ENCODE measurements at regions not wholly inside any gene's neighbourhood (a gene's known extent, or its start where the extent isn't known, plus 50 kb on each side); places are given as distances from the start of the nearest gene placed in this dataset.

- DNase-seq = no peak
- intact Hi-C loops (cut with micrococcal nuclease) = no loop called here
- H3K4me3 ChIP-seq = no peak overlapping the region
- H3K27ac ChIP-seq (replicated peaks) = no peak overlapping the region
- H3K36me3 ChIP-seq = no peaks in the 10 kb centered on the region
- no peak for TF ChIP-seq CTCF (IDR thresholded peaks at IDR 0.05; ENCODE audit: borderline replicate concordance)
- H3K27me3 ChIP-seq (ENCODE audit: low read depth) = no peaks in the 10 kb centered on the region
- no peaks in the 10 kb centered on the region for H3K9me3 ChIP-seq (replicated peaks)
- H3K4me1 ChIP-seq = no peaks in the 10 kb centered on the region
These were observed 181.3 kb downstream of the TMX3 start for GRCh38 chr18:68533641-68534040.

- no peak for TF ChIP-seq CTCF (IDR thresholded peaks at IDR 0.05; ENCODE audit: borderline replicate concordance)
- H3K27me3 ChIP-seq (ENCODE audit: low read depth) = no peaks in the 10 kb centered on the region
These were observed 182.5 kb downstream of the TMX3 start for GRCh38 chr18:68532328-68532885.

GRCh38 chr18:68525091-68525490 is 189.8 kb downstream of the TMX3 start:
- H3K4me1 ChIP-seq = no peaks in the 10 kb centered on the region
- TF ChIP-seq CTCF (IDR thresholded peaks at IDR 0.05; ENCODE audit: borderline replicate concordance) = no peak
- no peaks in the 10 kb centered on the region for H3K36me3 ChIP-seq
- H3K27ac ChIP-seq (replicated peaks) = no peak overlapping the region
- H3K9me3 ChIP-seq (replicated peaks) = no peaks in the 10 kb centered on the region
- intact Hi-C loops (cut with micrococcal nuclease) = no loop called here
- DNase-seq = no peak
- H3K27me3 ChIP-seq (ENCODE audit: low read depth) = no peaks in the 10 kb centered on the region
- H3K4me3 ChIP-seq = no peak overlapping the region

More at GRCh38 chr18:68532328-68532885, 182.5 kb downstream of the TMX3 start:
- intact Hi-C loops (cut with micrococcal nuclease) = no loop called here
- DNase-seq = no peak
- no peak overlapping the region for H3K27ac ChIP-seq (replicated peaks)
- H3K36me3 ChIP-seq = no peaks in the 10 kb centered on the region
- no peaks in the 10 kb centered on the region for H3K9me3 ChIP-seq (replicated peaks)
- H3K4me1 ChIP-seq = no peaks in the 10 kb centered on the region
- H3K4me3 ChIP-seq = no peak overlapping the region

- intact Hi-C loops (cut with micrococcal nuclease) = no loop called here
- Histone ChIP-seq H3K4me1 (no peaks in the 10 kb centered on the region), H3K36me3 (no peaks in the 10 kb centered on the region), H3K9me3 (replicated peaks) (no peaks in the 10 kb centered on the region), H3K4me3 (no peak overlapping the region), H3K27me3 (ENCODE audit: low read depth) (no peaks in the 10 kb centered on the region), H3K27ac (replicated peaks) (no peak overlapping the region)
- no peak for DNase-seq
- no peak for TF ChIP-seq CTCF (IDR thresholded peaks at IDR 0.05; ENCODE audit: borderline replicate concordance)
These were observed 194.4 kb downstream of the TMX3 start for GRCh38 chr18:68520406-68521075.

- intact Hi-C loops (cut with micrococcal nuclease) = no loop called here
- Histone ChIP-seq H3K27me3 (ENCODE audit: low read depth) (no peaks in the 10 kb centered on the region), H3K27ac (replicated peaks) (no peak overlapping the region), H3K4me3 (no peak overlapping the region), H3K4me1 (no peaks in the 10 kb centered on the region), H3K9me3 (replicated peaks) (peaks cover 7% of the 10 kb centered on the region), H3K36me3 (no peaks in the 10 kb centered on the region)
- DNase-seq = no peak
- no peak for TF ChIP-seq CTCF (IDR thresholded peaks at IDR 0.05; ENCODE audit: borderline replicate concordance)
These were observed 195.6 kb downstream of the TMX3 start for GRCh38 chr18:68519336-68519735.
